ENCODE measurements at regions not wholly inside any gene's neighbourhood (a gene's known extent, or its start where the extent isn't known, plus 50 kb on each side); places are given as distances from the start of the nearest gene placed in this dataset.

DNA sequence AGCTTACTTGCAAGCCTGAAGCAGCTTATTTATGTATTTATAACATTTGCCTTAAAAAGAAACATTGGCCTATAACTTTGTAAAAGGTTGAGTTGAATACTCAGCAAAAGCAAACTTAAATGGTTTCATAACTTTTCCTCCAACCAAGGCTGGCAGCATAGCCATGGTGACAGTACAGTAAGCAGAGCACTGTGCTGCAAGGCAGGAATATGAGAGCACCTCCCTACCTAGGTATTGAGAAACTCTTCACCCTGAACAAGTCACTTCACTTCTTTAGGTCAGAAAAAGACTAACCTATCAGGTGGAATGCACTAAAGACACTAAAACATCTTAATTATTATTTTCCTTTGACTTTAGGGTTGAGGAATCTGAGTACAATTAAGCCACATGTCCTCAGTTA, 63.9 kb upstream of the GYPA start:
- TF ChIP-seq CSRNP3 (CRISPR knock-in tag; IDR thresholded peaks at IDR 0.05) (no peak), ARNTL (CRISPR knock-in tag; IDR thresholded peaks at IDR 0.05; ENCODE audit: borderline replicate concordance, low read depth) (no peak), RARB (CRISPR knock-in tag; IDR thresholded peaks at IDR 0.05) (no peak), ISL1 (CRISPR knock-in tag; IDR thresholded peaks at IDR 0.05) (no peak)
- TF ChIP-seq, protein P1, sequence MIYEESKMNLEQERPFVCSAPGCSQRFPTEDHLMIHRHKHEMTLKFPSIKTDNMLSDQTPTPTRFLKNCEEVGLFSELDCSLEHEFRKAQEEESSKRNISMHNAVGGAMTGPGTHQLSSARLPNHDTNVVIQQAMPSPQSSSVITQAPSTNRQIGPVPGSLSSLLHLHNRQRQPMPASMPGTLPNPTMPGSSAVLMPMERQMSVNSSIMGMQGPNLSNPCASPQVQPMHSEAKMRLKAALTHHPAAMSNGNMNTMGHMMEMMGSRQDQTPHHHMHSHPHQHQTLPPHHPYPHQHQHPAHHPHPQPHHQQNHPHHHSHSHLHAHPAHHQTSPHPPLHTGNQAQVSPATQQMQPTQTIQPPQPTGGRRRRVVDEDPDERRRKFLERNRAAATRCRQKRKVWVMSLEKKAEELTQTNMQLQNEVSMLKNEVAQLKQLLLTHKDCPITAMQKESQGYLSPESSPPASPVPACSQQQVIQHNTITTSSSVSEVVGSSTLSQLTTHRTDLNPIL (CRISPR knock-in tag; IDR thresholded peaks at IDR 0.05; ENCODE audit: low read depth): no peak
